NCI-H446 (cell line): ENCODE measurements at regions not wholly inside any gene's neighbourhood (a gene's known extent, or its start where the extent isn't known, plus 50 kb on each side); places are given as distances from the start of the nearest gene placed in this dataset.

Experiments
- DNase-seq, 2 experiments: peaks; one replicate each; lab custom pipeline; 2025; lab: John Stamatoyannopoulos, UW

DNA sequence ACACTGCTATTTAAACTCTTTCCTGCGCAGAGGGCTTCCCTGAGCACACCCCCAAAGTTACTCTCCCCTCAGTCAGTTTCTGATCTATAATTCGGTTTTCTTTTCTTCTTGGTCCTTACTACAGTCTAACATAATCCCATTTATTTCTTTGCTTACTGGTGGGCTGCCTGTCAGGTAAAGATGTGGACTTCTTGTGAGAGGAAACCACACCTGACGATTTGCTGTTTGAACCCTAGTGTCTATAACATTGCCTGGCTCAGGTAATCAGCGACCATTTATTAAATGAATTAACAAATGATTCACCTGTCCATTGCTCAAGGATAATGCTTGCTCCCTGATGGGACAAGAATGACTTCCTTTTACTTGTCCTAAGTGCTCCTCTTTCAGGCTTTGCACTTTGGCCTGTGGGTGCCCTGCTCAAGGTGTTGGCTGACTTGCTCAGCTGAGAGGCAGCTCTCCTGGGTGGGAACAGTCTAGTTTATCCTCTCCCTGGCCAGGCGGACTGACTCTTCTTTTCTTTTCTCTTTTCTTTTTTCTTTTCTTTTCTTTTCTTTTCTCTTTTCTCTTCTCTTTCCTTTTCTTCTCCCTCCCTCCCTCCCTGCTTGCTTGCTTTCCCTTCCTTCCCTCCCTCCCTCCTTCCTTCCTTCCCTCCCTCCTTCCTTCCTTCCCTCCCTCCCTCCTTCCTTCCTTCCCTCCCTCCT is 233.1 kb downstream of the BCAS1 start:
- no peak for DNase-seq

DNA sequence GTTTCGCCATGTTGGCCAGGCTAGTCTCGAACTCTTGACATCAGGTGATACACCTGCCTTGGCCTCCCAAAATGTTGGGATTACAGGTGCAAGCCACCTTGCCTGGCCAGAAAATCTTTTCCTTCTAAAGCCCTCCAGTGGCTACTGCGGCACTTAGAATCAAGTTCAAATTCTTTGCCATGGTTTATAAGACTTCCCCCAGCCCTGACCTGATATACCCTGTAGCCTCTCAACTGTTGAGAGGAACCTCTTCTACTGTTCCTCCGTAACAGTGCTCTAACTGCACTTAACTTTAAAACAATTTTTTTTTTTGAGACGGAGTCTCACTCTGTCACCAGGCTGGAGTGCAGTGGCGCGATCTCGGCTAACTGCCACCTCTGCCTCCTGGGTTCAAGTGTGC is 235.6 kb downstream of the BCAS1 start:
- DNase-seq = no peak

DNA sequence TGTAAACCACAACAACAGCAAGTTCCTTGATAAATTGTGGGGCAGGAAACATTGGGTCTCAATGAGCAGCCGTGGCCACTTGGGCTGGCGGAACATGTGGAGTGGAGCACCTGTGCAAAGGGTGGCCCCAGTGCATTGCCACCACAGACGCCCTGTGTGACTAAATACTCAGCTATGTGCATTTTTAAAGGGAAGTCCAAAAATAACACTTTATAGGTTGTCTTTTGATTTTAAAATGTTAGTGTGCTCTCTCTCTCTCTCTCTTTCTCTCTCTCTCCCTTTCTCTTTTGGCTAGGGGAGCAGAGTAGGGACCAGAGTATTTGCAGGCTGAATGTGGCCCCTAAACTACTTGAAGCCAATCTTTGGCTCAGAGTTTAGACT is 236.3 kb downstream of the BCAS1 start:
- DNase-seq = no peak

DNA sequence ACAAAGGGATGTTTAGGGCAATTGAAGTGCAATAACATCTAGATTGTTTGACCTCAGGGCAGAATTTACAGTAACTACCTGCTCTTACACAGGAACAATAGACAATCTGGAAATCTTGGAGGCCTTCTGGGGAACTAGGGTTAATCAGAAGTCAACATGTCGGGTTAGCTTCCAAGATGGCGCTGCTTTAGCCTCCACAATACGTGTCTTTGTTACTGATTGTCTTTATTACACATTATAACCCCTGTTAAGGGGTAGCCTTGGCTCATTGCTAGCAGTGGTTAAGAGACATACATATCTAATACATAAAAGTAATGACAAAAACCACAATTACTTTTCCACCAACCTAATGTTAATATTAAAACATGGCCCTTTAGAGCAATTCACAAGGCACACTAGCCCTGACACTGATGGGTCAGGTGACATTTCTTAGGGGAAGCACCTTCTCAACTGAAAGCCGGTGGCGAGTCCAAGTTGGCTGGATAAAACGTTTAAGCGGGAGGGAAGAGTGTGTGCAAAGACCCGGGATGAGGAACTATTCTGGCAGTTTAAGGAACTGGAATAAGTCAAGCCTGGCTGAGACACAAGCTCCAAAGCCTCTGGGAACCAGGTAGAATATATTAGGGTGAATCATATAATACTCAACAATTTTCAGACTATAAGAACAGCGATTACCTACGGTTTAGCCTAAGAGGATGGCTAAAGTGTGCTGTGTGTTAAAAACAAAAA is 236.9 kb downstream of the BCAS1 start:
- DNase-seq = no peak

DNA sequence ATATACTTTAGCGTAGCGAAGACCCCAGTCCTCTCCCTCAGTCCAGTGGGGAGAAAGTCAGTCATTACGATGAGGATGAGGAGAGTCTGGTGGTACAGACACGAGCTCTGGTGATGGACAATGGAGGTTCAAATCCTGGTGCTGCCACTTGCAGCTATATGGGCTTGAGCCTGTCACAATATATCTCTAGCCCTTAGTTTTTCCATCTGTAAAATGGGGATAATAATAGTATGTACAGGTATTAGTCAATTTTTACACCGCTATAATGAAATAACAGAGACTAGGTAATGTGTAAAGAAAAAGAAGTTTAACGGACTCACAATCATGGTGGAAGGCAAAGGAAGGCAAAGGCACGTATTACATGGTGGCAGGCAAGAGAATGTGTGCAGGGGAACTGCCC is 237.9 kb downstream of the BCAS1 start:
- no peak for DNase-seq

DNA sequence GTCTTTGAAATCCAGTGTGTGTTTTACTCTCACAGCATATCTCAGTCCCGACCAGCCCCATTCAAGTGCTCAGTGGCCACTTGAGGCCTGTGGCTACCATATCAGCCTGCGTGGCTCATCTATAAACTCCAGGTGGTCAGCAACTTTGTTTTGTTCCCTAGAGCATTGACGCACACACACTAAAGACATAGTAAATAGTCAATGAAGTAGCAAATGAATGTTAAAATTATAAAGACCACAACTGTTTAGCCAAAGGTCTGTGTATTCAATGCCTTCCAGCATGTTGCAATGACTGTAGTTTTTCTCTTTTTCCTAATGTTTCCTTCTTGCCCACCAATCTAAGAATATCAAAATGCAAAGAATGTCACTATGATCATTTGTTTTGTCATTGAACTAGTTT is 238.2 kb upstream of the ZNF217 start:
- no peak for DNase-seq

DNA sequence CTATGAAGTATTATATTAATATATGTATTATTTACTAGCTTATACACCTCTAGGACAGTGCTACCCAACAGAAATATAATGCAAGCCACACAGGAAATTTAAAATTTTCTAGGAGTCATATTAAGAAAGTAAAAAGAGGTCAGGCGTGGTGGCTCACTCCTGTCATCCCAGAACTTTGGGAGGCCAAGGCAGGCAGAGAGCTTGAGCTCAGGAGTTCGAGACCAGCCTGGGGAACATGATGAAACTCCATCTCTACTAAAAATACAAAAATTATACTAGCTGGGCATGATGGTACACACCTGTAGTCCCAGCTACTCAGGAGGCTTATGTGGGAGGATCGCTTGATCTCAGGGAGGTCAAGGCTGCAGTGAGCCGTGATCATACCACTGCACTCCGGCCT is 237.6 kb upstream of the ZNF217 start:
- no peak for DNase-seq

DNA sequence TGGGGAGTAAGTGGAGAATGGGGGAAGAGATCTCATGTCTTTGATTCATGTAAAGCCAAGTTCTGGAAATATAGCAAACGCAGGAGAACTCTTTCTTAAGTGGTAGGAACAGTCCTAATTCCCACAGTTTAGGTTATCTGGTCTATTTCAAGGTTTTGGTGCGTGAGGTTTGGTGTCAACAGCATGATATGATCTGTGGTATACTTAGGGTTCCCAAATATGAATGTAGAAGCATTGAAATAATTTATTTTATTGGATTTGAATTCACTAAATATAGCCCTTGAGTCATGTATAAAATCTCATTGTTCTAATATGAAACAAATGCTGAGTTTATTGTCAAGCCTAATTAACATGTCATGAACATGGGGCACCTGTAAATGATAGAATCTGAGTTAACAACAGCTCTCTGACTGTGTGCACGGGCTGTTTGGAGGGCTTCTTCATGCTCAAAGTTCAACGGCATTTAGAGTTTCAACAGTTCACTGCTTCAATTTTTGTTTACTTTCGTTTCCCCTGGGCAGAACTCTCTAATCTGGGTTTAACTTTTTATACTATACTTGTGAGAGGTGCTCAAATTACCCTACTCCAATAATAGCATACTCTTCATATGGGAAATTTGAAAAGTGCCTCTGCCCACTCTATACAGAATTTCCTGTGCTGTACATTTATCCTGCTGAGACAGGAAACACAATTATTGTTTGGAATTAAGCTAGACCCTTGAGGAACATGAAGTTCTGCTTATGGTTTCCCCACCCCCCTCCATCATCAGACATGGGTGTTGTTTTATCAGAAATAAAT is 236.3 kb upstream of the ZNF217 start:
- no peak for DNase-seq

DNA sequence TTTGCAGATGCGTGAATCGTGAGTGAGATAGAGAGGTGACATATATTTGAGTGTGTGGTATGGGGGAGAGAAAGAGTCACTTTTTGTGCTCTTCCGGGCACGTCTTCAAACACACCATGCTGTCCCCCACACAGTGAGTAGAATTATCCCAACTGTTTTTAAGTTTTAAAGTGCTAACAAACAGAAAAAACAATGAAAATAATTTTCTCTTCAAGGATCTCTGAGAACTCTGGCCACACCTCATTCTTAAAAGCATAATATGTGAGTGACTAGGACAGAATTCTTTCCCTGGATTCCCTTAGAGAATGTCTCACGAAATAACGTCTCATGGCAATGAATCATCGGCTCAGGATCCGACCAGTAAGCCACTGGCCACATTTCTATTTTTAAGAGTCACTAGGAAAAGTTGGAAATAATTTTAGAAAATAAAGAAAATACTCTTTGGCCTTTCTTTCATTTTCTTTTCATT is 235.7 kb upstream of the ZNF217 start:
- no peak for DNase-seq

DNA sequence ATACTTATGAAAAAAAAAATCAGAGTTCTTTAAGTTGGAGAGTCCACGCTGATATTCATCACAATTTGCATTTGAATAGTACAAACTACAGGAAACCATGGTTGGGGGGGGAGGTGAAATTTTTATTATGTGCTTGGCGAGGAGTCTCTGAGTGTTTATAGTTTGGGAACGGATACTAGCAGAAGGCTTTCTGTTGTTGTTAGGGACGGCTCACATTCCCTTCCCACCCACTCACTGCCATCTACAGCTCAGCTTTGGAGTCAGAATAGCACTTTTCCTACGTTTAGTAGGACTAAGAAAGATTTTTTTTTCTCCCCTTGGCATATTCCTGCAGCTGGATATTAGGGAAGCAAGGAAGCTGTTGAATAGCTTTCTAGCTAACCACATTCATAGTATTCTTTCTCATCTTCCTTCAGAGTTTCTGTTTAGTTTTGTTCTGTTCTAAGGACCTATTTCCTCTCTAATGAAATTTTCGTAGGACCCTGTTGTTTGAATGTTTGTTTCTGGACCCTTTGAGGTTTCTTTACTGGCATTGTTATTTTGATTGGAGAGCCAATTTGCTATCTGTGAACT is 235.1 kb upstream of the ZNF217 start:
- peak; percentile 12 to 33 for DNase-seq

DNA sequence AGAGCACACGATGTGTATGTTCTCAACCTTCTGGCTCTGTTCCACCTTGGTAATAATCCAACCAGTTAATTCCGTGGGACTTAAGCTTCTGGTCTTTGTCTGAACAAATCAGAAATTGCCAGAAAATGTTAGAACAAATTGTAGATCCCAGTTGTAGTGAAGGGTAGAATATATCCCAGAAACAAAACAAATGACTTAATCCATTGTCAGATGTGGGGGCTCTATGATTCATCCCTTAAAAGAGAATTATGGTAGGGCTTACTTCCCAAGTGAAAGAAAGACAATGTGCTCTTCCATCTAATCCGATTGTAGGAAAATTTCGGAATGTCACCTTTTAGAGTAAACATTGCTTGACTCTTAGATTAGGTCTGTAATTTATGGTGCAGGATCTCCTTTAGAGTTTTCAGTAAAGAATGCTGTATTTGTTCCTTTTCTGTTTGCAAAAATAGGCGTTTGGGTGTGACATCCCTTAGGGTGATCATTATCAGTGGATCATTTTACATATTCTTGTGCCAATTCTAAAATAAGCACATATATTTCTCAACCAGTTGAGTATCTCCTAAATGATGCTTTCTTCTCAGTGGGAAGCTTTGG is 234.5 kb upstream of the ZNF217 start:
- peak; percentile 62 to 84 for DNase-seq

DNA sequence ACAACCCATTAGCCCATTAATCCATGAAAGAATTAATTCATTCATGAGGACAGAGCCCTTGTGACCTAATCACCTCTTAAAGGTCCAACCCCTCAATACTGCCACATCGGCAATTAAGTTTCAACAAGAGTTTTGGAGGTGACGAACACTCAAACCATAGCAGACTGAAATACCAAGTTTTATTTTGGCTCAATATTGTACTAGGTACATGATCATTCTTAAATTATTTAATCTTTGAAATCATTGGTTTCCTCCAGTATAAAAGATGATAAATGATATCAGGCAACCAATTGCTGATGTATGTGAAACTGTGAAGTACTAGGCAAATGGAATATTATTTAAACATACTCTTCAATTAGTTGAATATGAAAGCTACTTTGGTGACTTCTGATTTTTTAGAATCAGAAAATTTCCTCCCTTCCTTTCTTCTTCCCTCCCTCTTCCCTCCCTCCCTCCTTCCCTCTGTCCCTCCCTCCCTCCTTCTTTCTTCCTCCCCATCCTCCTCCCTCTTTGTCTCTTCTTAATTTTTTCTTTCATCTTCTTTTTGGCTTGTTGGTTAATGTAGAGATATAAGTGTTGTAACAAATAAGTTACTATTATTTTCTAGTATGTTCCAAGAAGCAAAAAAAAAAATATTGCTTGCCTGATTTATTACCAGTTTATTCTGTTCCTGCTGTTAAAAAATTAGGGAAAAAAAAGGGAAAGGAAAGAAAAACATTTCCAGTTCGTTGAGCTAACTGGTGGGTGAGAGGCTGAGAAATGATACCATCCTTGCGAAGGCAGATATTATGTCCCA is 233.9 kb upstream of the ZNF217 start:
- no peak for DNase-seq

DNA sequence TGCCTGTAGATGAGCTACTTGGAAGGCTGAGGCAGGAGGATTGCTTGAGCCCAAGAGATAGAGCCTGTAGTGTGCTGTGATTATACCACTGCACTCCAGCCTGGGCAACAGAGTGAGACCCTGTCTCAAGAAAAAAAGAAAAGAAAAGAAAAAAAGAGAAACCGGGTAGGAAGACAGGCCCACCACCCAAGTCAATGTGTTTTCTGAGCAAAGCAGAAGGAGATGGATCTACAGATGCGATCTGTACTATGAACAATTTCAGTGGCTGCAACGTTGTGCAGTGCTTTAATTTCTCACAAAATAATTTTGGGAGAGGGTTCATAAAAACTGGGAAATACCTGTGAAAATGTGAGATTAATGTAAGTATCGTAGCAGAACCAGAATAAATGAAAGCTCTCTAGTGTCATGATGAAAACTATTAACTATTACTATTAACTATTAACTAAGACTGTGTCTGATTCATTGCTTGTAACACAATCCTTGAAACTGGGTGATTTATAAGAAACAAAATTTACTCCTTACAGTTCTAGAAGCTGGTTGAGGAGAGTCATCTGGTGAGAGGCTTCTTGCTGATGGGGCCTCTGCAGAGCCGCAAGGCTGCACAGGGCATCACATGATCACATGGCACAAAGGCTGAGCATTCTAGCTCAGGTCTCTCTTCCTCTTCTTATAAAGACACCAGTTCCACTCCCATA is 233.1 kb upstream of the ZNF217 start:
- no peak for DNase-seq

DNA sequence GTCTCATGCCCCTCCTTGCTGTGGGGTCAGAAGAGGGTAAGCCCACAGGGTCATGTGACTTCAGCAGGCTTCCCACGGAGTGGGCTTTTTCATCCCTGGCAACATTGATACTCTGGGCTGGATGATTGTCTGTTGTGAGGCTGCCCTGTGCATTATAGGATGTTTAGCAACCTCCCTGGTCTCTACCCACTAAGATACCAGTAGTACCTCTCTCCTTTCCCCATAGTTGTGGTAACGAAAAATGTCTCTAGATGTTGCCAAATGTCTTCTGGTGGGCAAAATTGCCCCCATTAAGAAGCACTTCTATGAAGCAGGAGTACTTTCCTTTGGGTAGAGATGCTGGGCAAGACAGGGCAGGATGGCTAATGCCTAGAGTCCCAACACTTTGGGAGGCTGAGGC is 232.5 kb upstream of the ZNF217 start:
- no peak for DNase-seq

DNA sequence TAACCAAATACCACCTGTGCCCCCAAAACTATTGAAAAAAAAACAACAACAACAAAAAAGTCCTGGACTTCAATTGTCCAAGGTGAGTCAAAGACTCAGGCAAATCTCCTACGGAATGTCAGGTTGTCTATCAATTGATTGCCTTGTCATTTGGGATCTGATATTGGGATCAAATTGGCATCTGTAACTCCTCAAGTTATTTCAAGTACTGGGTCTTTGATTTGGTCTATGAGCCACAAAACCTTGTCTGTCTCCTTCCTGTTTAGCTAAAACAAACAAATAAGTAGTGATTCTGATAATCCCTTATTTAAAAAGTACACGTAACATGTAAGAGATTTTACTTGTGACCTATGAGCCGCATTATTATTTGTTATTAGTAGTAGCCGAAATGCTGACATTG is 231.6 kb upstream of the ZNF217 start:
- no peak for DNase-seq

DNA sequence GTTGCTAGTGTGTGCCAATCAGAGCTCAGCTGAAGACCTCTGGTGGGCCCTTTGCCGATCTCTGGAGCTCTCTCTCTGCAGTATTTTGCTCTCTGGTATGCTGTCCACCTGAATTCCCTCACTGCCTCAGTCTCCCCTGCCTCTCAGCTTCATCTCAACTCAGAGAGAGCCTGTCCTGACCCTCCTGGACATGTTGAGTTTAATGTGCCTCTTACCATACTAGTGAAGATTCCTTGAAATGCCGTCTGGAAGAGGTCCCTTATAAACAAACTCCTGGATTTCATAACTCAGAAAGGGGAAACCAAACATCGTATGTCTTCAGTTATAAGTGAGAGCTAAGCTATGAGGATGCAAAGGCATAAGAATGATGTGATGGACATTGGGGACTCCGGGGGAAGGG is 231.1 kb upstream of the ZNF217 start:
- DNase-seq = no peak

DNA sequence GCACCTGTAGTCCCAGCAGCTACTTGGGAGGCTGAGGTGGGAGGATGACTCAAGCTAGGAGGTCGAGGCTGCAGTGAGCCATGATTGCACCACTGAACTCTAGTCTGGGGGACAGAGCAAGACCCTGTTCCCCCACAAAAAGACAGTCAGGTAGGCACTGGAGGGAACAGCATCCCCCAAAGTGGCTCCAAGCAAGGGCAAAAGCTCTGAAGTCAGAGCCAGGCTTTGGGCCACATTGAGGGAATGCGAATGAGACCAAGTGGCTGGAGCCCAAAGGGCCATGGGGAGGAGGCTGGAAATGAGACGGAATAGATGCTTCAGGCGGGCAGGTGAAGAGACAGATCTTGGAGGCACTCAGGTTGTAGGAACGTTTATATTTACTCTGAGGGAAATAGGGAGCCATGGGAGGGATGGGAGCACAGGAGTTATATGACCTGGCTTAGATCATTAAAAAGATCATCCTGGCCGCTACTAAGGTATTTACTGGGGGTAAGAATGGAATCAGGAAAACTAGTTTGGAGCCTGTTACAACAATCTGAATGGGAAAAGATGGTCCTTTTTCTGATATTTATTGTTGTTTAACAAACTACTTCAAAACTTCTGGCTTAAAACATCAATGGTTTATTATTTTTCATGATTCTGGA is 229.6 kb upstream of the ZNF217 start:
- DNase-seq = no peak

DNA sequence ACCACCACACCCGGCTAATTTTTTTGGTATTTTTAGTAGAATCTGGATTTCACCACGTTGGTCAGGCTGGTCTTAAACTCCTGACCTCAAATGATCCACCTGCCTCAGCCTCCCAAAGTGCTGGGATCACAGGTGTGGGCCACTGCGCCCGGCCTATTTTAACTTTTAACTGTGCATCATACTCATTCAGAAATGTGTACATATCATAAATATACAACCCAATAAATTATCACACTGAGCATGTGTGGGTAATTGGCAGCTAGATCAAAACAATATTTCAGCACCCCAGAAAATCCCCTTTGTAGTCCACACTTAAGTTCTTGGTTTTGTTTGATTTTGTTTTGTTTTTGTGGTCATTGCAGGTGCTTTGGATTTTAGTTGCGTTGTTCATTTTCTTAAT is 228.9 kb upstream of the ZNF217 start:
- no peak for DNase-seq

DNA sequence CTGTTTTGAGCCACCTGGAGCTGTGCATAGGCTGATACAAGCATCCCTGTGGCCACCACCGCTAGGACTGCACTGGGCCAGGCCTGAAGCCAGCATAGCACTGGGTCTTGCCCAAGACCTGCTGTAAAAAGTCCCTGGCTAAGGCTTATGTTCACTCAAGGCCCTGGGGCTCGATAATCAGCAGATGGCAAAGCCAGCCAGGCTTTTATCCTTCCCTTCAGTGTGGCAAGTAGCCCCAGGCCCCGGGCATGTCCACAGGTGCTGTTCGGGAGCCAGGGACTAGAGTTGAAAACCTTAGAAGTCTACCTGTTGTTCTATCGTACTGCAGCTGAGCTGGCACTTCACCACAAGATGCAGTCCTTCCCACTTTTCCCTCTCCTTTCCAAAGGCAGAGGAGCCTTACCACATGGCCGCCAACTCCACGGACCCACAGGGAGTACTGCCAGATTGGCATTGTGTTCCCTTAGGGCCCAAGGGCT is 226.4 kb upstream of the ZNF217 start:
- no peak for DNase-seq
